Hippocampal formation (tissue), 2 donors: ENCODE measurements at regions not wholly inside any gene's neighbourhood (a gene's known extent, or its start where the extent isn't known, plus 50 kb on each side); places are given as distances from the start of the nearest gene placed in this dataset.

Experiments used
- DNase-seq, 2 donors: peaks; one replicate each; lab custom pipeline; 2025; lab: John Stamatoyannopoulos, UW

- DNase-seq, result no peak
Observed at GRCh38 chr15:66615846-66616245, 50.0 kb upstream of the LCTL start.

- peak; percentile 54 to 62 for DNase-seq
Observed at GRCh38 chr15:66617137-66618090, 51.6 kb upstream of the LCTL start.

- peak; percentile 17 to 21 for DNase-seq
Observed at GRCh38 chr15:66619152-66619903, 53.5 kb upstream of the LCTL start.

- DNase-seq, result no peak
Observed at GRCh38 chr15:66620341-66620740, 54.5 kb upstream of the LCTL start.

GRCh38 chr15:66620744-66621344, 55.0 kb upstream of the LCTL start:
- no peak for DNase-seq

- DNase-seq, result no peak
Observed at GRCh38 chr15:66621491-66622467, 56.0 kb upstream of the LCTL start.

GRCh38 chr15:66622591-66623022, 56.8 kb upstream of the LCTL start:
- no peak for DNase-seq

GRCh38 chr15:66623801-66624453, 58.1 kb upstream of the LCTL start:
- DNase-seq, result no peak

GRCh38 chr15:66625531-66625930, 59.7 kb upstream of the LCTL start:
- no peak for DNase-seq

- DNase-seq, result no peak
Observed at GRCh38 chr15:66625974-66626373, 60.2 kb upstream of the LCTL start.

- no peak for DNase-seq
Observed at GRCh38 chr15:66628976-66629723, 63.4 kb upstream of the LCTL start.

GRCh38 chr15:66629817-66630576, 64.2 kb upstream of the LCTL start:
- DNase-seq, result no peak

GRCh38 chr15:66630801-66631351, 65.1 kb upstream of the LCTL start:
- no peak for DNase-seq

- no peak for DNase-seq
Observed at GRCh38 chr15:66631616-66632263, 65.9 kb upstream of the LCTL start.

- no peak for DNase-seq
Observed at GRCh38 chr15:66633041-66633937, 67.5 kb upstream of the LCTL start.

- no peak for DNase-seq
Observed at GRCh38 chr15:66633938-66634250, 68.1 kb upstream of the LCTL start.

GRCh38 chr15:66634540-66634939, 67.5 kb upstream of the SMAD6 start:
- no peak for DNase-seq

GRCh38 chr15:66635006-66635405, 67.0 kb upstream of the SMAD6 start:
- DNase-seq, result no peak
